Transverse colon (tissue), 4 donors: ENCODE measurements at regions not wholly inside any gene's neighbourhood (a gene's known extent, or its start where the extent isn't known, plus 50 kb on each side); places are given as distances from the start of the nearest gene placed in this dataset.

Experiments used
- POLR2AphosphoS5 ChIP-seq, 3 donors: sonication (generic); formaldehyde crosslinking; IDR thresholded peaks; one replicate each; pipeline ENCODE4 v1.6.1; 2016; ENCODE audit warnings: antibody characterized with exemption in 3 of 3
- TF ChIP-seq, protein P1 (sequence below), 5 experiments: fragments of 200-600 bp in 3 of 5; fragments of 450-650 bp in 2 of 5; sonication (generic) in 3 of 5; IDR thresholded peaks; 1 replicate in 2 of 5; 2 replicates in 3 of 5; pipeline ENCODE4 v1.5.1; 2016 to 2017; ENCODE audit warnings: antibody characterized with exemption in 5 of 5, inconsistent platforms in 3 of 5, mild to moderate bottlenecking in 2 of 5, moderate library complexity in 1 of 5

DNA sequence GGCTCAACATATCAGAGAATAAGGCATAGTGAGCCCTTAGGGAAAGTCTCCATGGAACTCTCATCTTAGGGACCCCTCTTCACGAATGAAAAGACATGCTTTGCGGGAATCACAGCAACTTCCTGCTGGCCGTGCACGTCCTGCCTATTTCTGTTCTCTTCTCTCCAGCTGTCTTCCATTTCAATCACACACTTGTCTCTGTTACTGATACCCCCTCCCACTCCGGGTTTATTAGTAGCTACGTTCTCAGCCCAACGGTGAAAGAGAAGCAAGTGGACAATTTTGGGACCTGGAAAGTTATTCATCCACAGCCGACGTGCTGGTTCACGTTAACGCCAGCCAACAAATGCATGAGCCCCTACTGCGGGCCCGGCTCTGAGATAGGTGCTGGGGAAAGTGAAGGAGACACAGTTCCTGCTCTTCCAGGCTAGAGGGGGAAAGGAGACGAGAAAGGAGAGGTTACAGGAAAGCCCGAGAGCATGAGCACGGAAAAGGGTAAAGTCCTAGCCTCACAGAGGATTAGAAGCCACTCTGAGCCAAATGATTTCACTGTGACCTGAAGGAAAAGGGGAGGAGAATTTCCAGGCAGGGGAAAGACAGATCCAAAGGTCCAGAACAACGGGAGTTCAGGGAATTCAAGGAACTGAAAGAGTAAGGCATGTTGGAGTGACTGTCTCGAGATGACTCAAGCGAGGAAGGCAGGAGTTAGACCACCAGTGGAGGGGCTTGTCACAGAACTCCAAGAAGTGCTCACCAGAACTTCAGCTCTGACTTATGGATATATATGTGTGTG lies 81.8 kb upstream of the CLDN10 start:
- TF ChIP-seq, protein P1, sequence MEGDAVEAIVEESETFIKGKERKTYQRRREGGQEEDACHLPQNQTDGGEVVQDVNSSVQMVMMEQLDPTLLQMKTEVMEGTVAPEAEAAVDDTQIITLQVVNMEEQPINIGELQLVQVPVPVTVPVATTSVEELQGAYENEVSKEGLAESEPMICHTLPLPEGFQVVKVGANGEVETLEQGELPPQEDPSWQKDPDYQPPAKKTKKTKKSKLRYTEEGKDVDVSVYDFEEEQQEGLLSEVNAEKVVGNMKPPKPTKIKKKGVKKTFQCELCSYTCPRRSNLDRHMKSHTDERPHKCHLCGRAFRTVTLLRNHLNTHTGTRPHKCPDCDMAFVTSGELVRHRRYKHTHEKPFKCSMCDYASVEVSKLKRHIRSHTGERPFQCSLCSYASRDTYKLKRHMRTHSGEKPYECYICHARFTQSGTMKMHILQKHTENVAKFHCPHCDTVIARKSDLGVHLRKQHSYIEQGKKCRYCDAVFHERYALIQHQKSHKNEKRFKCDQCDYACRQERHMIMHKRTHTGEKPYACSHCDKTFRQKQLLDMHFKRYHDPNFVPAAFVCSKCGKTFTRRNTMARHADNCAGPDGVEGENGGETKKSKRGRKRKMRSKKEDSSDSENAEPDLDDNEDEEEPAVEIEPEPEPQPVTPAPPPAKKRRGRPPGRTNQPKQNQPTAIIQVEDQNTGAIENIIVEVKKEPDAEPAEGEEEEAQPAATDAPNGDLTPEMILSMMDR (IDR thresholded peaks at IDR 0.05) = no peak
- no peak for TF ChIP-seq POLR2AphosphoS5 (IDR thresholded peaks at IDR 0.05)
